CD4-positive, alpha-beta T cell (primary cell): ENCODE measurements at regions not wholly inside any gene's neighbourhood (a gene's known extent, or its start where the extent isn't known, plus 50 kb on each side); places are given as distances from the start of the nearest gene placed in this dataset.

Source experiments
- ATAC-seq: fragments of 200-7000 bp; cut with Tn5 transposase; one replicate; pipeline ENCODE4 v1.10.0; 2022; ENCODE audit warnings: mild to moderate bottlenecking; ENCODE audit not compliant: poor library complexity
- CTCF ChIA-PET: fragments of 350-600 bp; sonication (Branson Sonifier 250); formaldehyde crosslinking; loops from one replicate; lab custom pipeline; 2021; ENCODE audit warnings: antibody characterized with exemption, inconsistent platforms; lab: Charles Lee
- POLR2A ChIA-PET: fragments of 350-600 bp; sonication (Branson Sonifier 250); formaldehyde crosslinking; loops from one replicate; lab custom pipeline; 2021; ENCODE audit warnings: antibody characterized with exemption, inconsistent platforms; lab: Charles Lee
- DNase-seq, 14 experiments: peaks; one replicate each; pipeline ENCODE4 v3.0.0-alpha.2; 2013 to 2020; ENCODE audit warnings: mixed read lengths in 2 of 14
- H3K27ac ChIP-seq, 2 donors: one replicate each; pipeline versions ENCODE4 v1.5.1 to v1.7.0; 2013; ENCODE audit warnings: low read length in 2 of 2, low read depth in 1 of 2, mild to moderate bottlenecking in 1 of 2
- H3K27me3 ChIP-seq, 2 experiments: 1 replicate in 1 of 2; 2 replicates in 1 of 2; pipeline versions ENCODE4 v1.6.1 to v1.7.0; 2013; ENCODE audit warnings: low read length in 2 of 2, control low read depth in 1 of 2, mild to moderate bottlenecking in 1 of 2, moderate library complexity in 1 of 2; ENCODE audit not compliant: insufficient read depth in 2 of 2, control insufficient read depth in 1 of 2
- H3K36me3 ChIP-seq: one replicate; pipeline ENCODE4 v1.6.1; 2013; ENCODE audit warnings: low read length, control low read depth; ENCODE audit not compliant: insufficient read depth
- H3K4me1 ChIP-seq: one replicate; pipeline ENCODE4 v1.6.1; 2013; ENCODE audit warnings: low read length, control low read depth; ENCODE audit not compliant: insufficient read depth
- H3K4me3 ChIP-seq: one replicate; pipeline ENCODE4 v1.5.1; 2013; ENCODE audit warnings: mild to moderate bottlenecking, low read length, moderate library complexity
- H3K9me3 ChIP-seq, 2 experiments: 1 replicate in 1 of 2; 2 replicates in 1 of 2; pipeline versions ENCODE4 v1.6.1 to v1.7.0; 2013; ENCODE audit warnings: low read length in 2 of 2, mild to moderate bottlenecking in 2 of 2, control low read depth in 1 of 2, moderate library complexity in 1 of 2; ENCODE audit not compliant: control insufficient read depth in 1 of 2, insufficient read depth in 1 of 2
- H3K27ac Mint-ChIP-seq: one replicate; pipeline ENCODE4 v1.8.0; 2020; ENCODE audit warnings: mixed read lengths
- H3K27me3 Mint-ChIP-seq: one replicate; pipeline ENCODE4 v1.8.0; 2021; ENCODE audit warnings: mixed read lengths
- H3K36me3 Mint-ChIP-seq: one replicate; pipeline ENCODE4 v1.8.0; 2021; ENCODE audit warnings: low read depth, mixed read lengths
- H3K4me1 Mint-ChIP-seq: one replicate; pipeline ENCODE4 v1.8.0; 2021; ENCODE audit warnings: low read depth, mixed read lengths
- H3K4me3 Mint-ChIP-seq: one replicate; pipeline ENCODE4 v1.8.0; 2020; ENCODE audit warnings: mild to moderate bottlenecking, mixed read lengths
- H3K9me3 Mint-ChIP-seq: one replicate; pipeline ENCODE4 v1.8.0; 2020; ENCODE audit warnings: mixed read lengths
- intact Hi-C, 2 experiments: fragments of 100-400 bp; cut with DNase I in 1 of 2; cut with micrococcal nuclease in 1 of 2; formaldehyde crosslinking; loops; one replicate each; pipeline versions ENCODE4 v1.15.1 to v1.9.0; 2023 to 2025; cut with DNase I, micrococcal nuclease
- TF ChIP-seq, protein P1 (sequence below): fragments of 200-600 bp; IDR thresholded peaks from one replicate; pipeline ENCODE4 v1.8.0; 2022; ENCODE audit warnings: antibody characterized with exemption, mild to moderate bottlenecking

DNA sequence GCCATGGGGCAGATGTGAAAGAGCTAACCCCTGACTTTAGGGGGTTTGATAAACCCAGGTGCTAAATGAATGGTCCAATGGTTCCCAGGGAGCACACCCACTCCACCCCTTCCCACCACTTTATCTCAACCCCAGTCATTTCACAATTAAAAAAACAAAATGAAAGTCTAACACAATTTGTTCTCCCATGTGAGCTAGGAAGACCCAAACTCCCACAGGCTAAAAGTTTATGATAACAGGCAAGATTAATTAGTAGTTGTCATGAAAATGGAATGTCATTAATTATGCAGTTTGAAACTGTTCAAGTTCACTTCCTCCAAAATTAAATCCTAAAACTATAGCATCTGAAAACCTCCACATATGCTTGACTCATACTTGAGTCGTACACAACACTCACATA lies 63.3 kb upstream of the TPM1 start:
- TF ChIP-seq, protein P1, sequence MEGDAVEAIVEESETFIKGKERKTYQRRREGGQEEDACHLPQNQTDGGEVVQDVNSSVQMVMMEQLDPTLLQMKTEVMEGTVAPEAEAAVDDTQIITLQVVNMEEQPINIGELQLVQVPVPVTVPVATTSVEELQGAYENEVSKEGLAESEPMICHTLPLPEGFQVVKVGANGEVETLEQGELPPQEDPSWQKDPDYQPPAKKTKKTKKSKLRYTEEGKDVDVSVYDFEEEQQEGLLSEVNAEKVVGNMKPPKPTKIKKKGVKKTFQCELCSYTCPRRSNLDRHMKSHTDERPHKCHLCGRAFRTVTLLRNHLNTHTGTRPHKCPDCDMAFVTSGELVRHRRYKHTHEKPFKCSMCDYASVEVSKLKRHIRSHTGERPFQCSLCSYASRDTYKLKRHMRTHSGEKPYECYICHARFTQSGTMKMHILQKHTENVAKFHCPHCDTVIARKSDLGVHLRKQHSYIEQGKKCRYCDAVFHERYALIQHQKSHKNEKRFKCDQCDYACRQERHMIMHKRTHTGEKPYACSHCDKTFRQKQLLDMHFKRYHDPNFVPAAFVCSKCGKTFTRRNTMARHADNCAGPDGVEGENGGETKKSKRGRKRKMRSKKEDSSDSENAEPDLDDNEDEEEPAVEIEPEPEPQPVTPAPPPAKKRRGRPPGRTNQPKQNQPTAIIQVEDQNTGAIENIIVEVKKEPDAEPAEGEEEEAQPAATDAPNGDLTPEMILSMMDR: no peak
- Histone ChIP-seq H3K4me3 (no peak overlapping the region), H3K27me3 (peaks cover 0 to 5% of the 10 kb centered on the region in 2 experiments), H3K36me3 (no peaks in the 10 kb centered on the region), H3K4me1 (no peaks in the 10 kb centered on the region), H3K9me3 (no peaks in the 10 kb centered on the region), H3K27ac (no peak overlapping the region)
- Mint-ChIP-seq H3K4me3 (no peak overlapping the region), H3K27ac (no peak overlapping the region), H3K4me1 (no peaks in the 10 kb centered on the region), H3K36me3 (no peaks in the 10 kb centered on the region), H3K9me3 (no peaks in the 10 kb centered on the region), H3K27me3 (no peaks in the 10 kb centered on the region)
- POLR2A ChIA-PET: no interaction called here
- intact Hi-C loops: no loop called here
- ATAC-seq: no peak
- no peak for DNase-seq
- CTCF ChIA-PET: no interaction called here

DNA sequence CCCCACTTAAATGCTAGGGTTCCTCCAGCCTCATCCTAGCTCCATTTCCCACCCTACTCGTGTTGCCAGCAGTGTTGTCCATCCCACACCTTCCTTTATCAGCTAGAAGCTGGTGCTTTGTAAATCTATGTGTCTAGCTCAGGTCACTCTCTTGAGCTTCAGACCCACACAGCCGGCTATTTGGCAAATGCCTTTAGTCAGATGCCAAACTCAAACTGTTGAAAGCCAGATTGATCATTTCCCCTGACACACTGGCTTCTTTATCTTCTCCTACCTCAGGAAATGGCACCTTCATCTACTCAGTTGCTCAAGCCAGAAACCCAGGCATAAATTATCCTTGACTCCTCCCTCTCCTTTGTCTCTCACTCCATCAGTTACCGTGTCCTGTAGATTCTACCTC lies 61.5 kb upstream of the TPM1 start:
- ChIA-PET CTCF (no interaction called here), POLR2A (no interaction called here)
- H3K4me1 Mint-ChIP-seq: no peaks in the 10 kb centered on the region

DNA sequence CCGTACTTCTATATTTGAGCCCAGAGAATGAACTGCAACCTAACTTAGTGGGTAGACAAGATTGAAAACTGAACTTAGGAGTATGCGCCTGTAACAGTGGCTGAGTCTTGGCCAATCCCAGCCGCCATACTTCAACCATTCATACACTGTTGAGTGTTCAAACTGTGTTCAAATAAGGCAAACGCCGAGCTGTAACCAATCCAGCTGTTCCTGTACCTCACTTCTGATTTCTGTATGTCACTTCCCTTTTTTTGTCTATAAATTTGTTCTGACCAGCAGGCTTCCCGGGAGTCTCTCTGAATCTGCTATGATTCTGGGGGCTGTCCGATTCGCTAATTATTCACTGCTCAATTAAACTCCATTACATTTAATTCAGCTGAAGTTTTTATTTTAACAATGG lies 58.6 kb upstream of the TPM1 start:
- no peaks in the 10 kb centered on the region for H3K36me3 Mint-ChIP-seq
- DNase-seq (no peak), ATAC-seq (no peak)
- TF ChIP-seq, protein P1: no peak
- peaks cover 26% of the 10 kb centered on the region for H3K27me3 Mint-ChIP-seq
- Histone ChIP-seq H3K4me3 (no peak overlapping the region), H3K27me3 (peaks cover 3 to 5% of the 10 kb centered on the region in 2 experiments), H3K9me3 (no peaks in the 10 kb centered on the region), H3K36me3 (no peaks in the 10 kb centered on the region), H3K4me1 (no peaks in the 10 kb centered on the region), H3K27ac (no peak overlapping the region)
- POLR2A ChIA-PET: no interaction called here
- H3K4me1 Mint-ChIP-seq: no peaks in the 10 kb centered on the region
- no peak overlapping the region for H3K27ac Mint-ChIP-seq
- H3K9me3 Mint-ChIP-seq: no peaks in the 10 kb centered on the region
- CTCF ChIA-PET: no interaction called here
- no peak overlapping the region for H3K4me3 Mint-ChIP-seq
- intact Hi-C loops: no loop called here

More for the DNA sequence above, 61.5 kb upstream of the TPM1 start:
- Histone ChIP-seq H3K27ac (no peak overlapping the region), H3K4me3 (no peak overlapping the region), H3K9me3 (no peaks in the 10 kb centered on the region), H3K4me1 (no peaks in the 10 kb centered on the region), H3K27me3 (peaks cover 3 to 5% of the 10 kb centered on the region in 2 experiments), H3K36me3 (no peaks in the 10 kb centered on the region)
- TF ChIP-seq, protein P1: no peak
- peaks cover 14% of the 10 kb centered on the region for H3K27me3 Mint-ChIP-seq
- no peak overlapping the region for H3K27ac Mint-ChIP-seq
- no peaks in the 10 kb centered on the region for H3K9me3 Mint-ChIP-seq
- ATAC-seq: no peak
- H3K4me3 Mint-ChIP-seq: no peak overlapping the region
- no peaks in the 10 kb centered on the region for H3K36me3 Mint-ChIP-seq
- DNase-seq: no peak
- intact Hi-C loops: no loop called here
